Mesodermal cell (in vitro differentiated cells): ENCODE measurements at regions not wholly inside any gene's neighbourhood (a gene's known extent, or its start where the extent isn't known, plus 50 kb on each side); places are given as distances from the start of the nearest gene placed in this dataset.

Experiments used
- H3K27ac ChIP-seq: 2 replicates; pipeline ENCODE4 v1.7.0; 2013; ENCODE audit warnings: mild to moderate bottlenecking, low read depth, low read length, moderate library complexity; ENCODE audit not compliant: severe bottlenecking
- H3K36me3 ChIP-seq: 2 replicates; pipeline ENCODE4 v1.7.1; 2013; ENCODE audit warnings: mild to moderate bottlenecking, low read length, moderate library complexity; ENCODE audit not compliant: control insufficient read depth, insufficient read depth
- H3K4me1 ChIP-seq: one replicate; pipeline ENCODE4 v1.7.1; 2013; ENCODE audit warnings: mild to moderate bottlenecking, low read length; ENCODE audit not compliant: insufficient read depth, control insufficient read depth, poor library complexity, severe bottlenecking
- H3K4me3 ChIP-seq: 2 replicates; pipeline ENCODE4 v1.7.0; 2013; ENCODE audit warnings: low read length, control low read depth, mild to moderate bottlenecking; ENCODE audit not compliant: insufficient read depth, poor library complexity, severe bottlenecking; ENCODE audit errors: extremely low read depth
- H3K9me3 ChIP-seq: 2 replicates; pipeline ENCODE4 v1.7.1; 2013; ENCODE audit warnings: mild to moderate bottlenecking, low read length, moderate library complexity; ENCODE audit not compliant: control insufficient read depth
- WGBS, 2 experiments: methylation state at CpG; one replicate each; pipeline ENCODE4 v1.1.5; 2013; ENCODE audit warnings: missing lambda C conversion rate in 2 of 2; ENCODE audit not compliant: insufficient coverage in 2 of 2; 5-methylcytosine and 5-hydroxymethylcytosine counted together

GRCh38 chr7:34269084-34269483, 363.7 kb downstream of the BMPER start:
- H3K27ac ChIP-seq, result no peak overlapping the region
- no peaks in the 10 kb centered on the region for H3K4me1 ChIP-seq
- no peaks in the 10 kb centered on the region for H3K36me3 ChIP-seq
- no peak overlapping the region for H3K4me3 ChIP-seq
- WGBS, 2 experiments, result 78 to 80% methylated on average over 1 of the region's 2 CpGs
- no peaks in the 10 kb centered on the region for H3K9me3 ChIP-seq

- Histone ChIP-seq H3K36me3 (no peaks in the 10 kb centered on the region), H3K4me1 (peaks cover 10% of the 10 kb centered on the region), H3K27ac (no peak overlapping the region), H3K9me3 (no peaks in the 10 kb centered on the region), H3K4me3 (no peak overlapping the region)
These were observed 370.3 kb downstream of the BMPER start for GRCh38 chr7:34275624-34276023.

GRCh38 chr7:34277016-34277802, 371.9 kb downstream of the BMPER start:
- Histone ChIP-seq H3K4me1 (peaks cover 10% of the 10 kb centered on the region), H3K4me3 (no peak overlapping the region), H3K36me3 (no peaks in the 10 kb centered on the region), H3K27ac (peak overlapping the region; percentile 47), H3K9me3 (peaks cover 8% of the 10 kb centered on the region)
- 69 to 74% methylated on average over 2 to 3 of the region's 7 CpGs for WGBS, 2 experiments

- H3K4me1 ChIP-seq, result peaks cover 10% of the 10 kb centered on the region
- no peaks in the 10 kb centered on the region for H3K36me3 ChIP-seq
These were observed 372.5 kb downstream of the BMPER start for GRCh38 chr7:34277803-34278199.

GRCh38 chr7:34281260-34281659, 375.9 kb downstream of the BMPER start:
- Histone ChIP-seq H3K4me1 (peaks cover 10% of the 10 kb centered on the region), H3K27ac (no peak overlapping the region), H3K9me3 (peaks cover 11% of the 10 kb centered on the region), H3K4me3 (no peak overlapping the region), H3K36me3 (no peaks in the 10 kb centered on the region)
- 100% methylated on average over 1 of the region's 1 CpG; no CpG with 5 or more reads in 1 of the 2 experiments for WGBS, 2 experiments

More at GRCh38 chr7:34277803-34278199, 372.5 kb downstream of the BMPER start:
- H3K27ac ChIP-seq, result peak overlapping the region; percentile 47
- H3K9me3 ChIP-seq, result peaks cover 11% of the 10 kb centered on the region
- H3K4me3 ChIP-seq, result no peak overlapping the region
- 76 to 100% methylated on average over 2 of the region's 4 CpGs for WGBS, 2 experiments

GRCh38 chr7:34282271-34282670, 375.7 kb upstream of the NPSR1 start:
- Histone ChIP-seq H3K36me3 (no peaks in the 10 kb centered on the region), H3K9me3 (peaks cover 11% of the 10 kb centered on the region), H3K4me1 (peaks cover 5% of the 10 kb centered on the region), H3K4me3 (no peak overlapping the region), H3K27ac (no peak overlapping the region)
- 80% methylated on average over 1 of the region's 1 CpG; no CpG with 5 or more reads in 1 of the 2 experiments for WGBS, 2 experiments

GRCh38 chr7:34296663-34297062, 361.4 kb upstream of the NPSR1 start:
- Histone ChIP-seq H3K4me1 (peaks cover 19% of the 10 kb centered on the region), H3K4me3 (no peak overlapping the region), H3K36me3 (no peaks in the 10 kb centered on the region), H3K9me3 (no peaks in the 10 kb centered on the region), H3K27ac (no peak overlapping the region)
- WGBS, 2 experiments, result 100% methylated on average over 1 of the region's 1 CpG; no CpG with 5 or more reads in 1 of the 2 experiments

GRCh38 chr7:34298492-34299013, 359.5 kb upstream of the NPSR1 start:
- Histone ChIP-seq H3K4me1 (peaks cover 19% of the 10 kb centered on the region), H3K4me3 (no peak overlapping the region), H3K36me3 (no peaks in the 10 kb centered on the region), H3K27ac (no peak overlapping the region), H3K9me3 (no peaks in the 10 kb centered on the region)
- WGBS, 2 experiments, result 67 to 86% methylated on average over 2 of the region's 4 CpGs

GRCh38 chr7:34299066-34299465, 359.0 kb upstream of the NPSR1 start:
- Histone ChIP-seq H3K36me3 (no peaks in the 10 kb centered on the region), H3K4me1 (peaks cover 19% of the 10 kb centered on the region), H3K27ac (no peak overlapping the region), H3K9me3 (no peaks in the 10 kb centered on the region), H3K4me3 (no peak overlapping the region)
- 84 to 87% methylated on average over 3 of the region's 4 CpGs for WGBS, 2 experiments

- no CpG with 5 or more reads among the region's 1 CpG for WGBS, 2 experiments
- Histone ChIP-seq H3K27ac (no peak overlapping the region), H3K4me3 (no peak overlapping the region), H3K9me3 (peaks cover 2% of the 10 kb centered on the region), H3K4me1 (no peaks in the 10 kb centered on the region), H3K36me3 (no peaks in the 10 kb centered on the region)
These were observed 350.5 kb upstream of the NPSR1 start for GRCh38 chr7:34307540-34307939.

GRCh38 chr7:34308595-34308994, 349.4 kb upstream of the NPSR1 start:
- Histone ChIP-seq H3K36me3 (no peaks in the 10 kb centered on the region), H3K9me3 (peaks cover 4% of the 10 kb centered on the region), H3K4me3 (no peak overlapping the region), H3K27ac (no peak overlapping the region), H3K4me1 (no peaks in the 10 kb centered on the region)
- WGBS, 2 experiments, result 93 to 96% methylated on average over 5 to 7 of the region's 8 CpGs
